GM10248 (cell line): ENCODE measurements at regions not wholly inside any gene's neighbourhood (a gene's known extent, or its start where the extent isn't known, plus 50 kb on each side); places are given as distances from the start of the nearest gene placed in this dataset.

ENCODE experiments used
- CTCF ChIA-PET: fragments of 300-600 bp; sonication (Branson Sonifier 250); formaldehyde crosslinking; extraction: SDS; loops from one replicate; lab custom pipeline; 2021; ENCODE audit warnings: antibody characterized with exemption; lab: Yijun Ruan, JAX
- POLR2A ChIA-PET: fragments of 350-650 bp; sonication (Branson Sonifier 250); formaldehyde crosslinking; extraction: SDS; loops from one replicate; lab custom pipeline; 2020; ENCODE audit warnings: antibody characterized with exemption; lab: Yijun Ruan, JAX
- DNase-seq: peaks from one replicate; pipeline ENCODE4 v3.0.0; 2012; ENCODE audit errors: extremely low spot score
- CTCF ChIP-seq: IDR thresholded peaks from 2 replicates; pipeline ENCODE4 v1.5.1; 2012; ENCODE audit warnings: mild to moderate bottlenecking, low read depth; ENCODE audit errors: extremely low read depth, missing control alignments, control extremely low read depth

- no peak for DNase-seq
- ChIA-PET POLR2A (no interaction called here), CTCF (interaction anchor here (0.7 to 2.7 kb wide), 6 partner anchors 16 to 126 kb away, joined by 3 to 13 read pairs (median 4); no protein-coding TSS in a partner anchor)
- no peak for TF ChIP-seq CTCF
Measured at GRCh38 chr1:224804220-224804619, 125.3 kb upstream of the DNAH14 start.

GRCh38 chr1:224805889-224806288 is 123.6 kb upstream of the DNAH14 start:
- ChIA-PET POLR2A (no interaction called here), CTCF (interaction anchor here (1.2 to 2.7 kb wide), 2 partner anchors 9 to 45 kb away, joined by 5 to 11 read pairs; no protein-coding TSS in a partner anchor)
- TF ChIP-seq CTCF = no peak
- no peak for DNase-seq

GRCh38 chr1:224809137-224809536 is 120.3 kb upstream of the DNAH14 start:
- ChIA-PET POLR2A (no interaction called here), CTCF (interaction anchor here (1.7 kb wide), 1 partner anchor 165 kb away, joined by 4 read pairs; no protein-coding TSS in a partner anchor)
- no peak for TF ChIP-seq CTCF
- DNase-seq = no peak

- no peak for DNase-seq
- TF ChIP-seq CTCF = no peak
- CTCF ChIA-PET = interaction anchor here (0.9 kb wide), 1 partner anchor 41 kb away, joined by 4 read pairs; no protein-coding TSS in a partner anchor
- POLR2A ChIA-PET = no interaction called here
Measured at GRCh38 chr1:224809613-224810012, 119.9 kb upstream of the DNAH14 start.

GRCh38 chr1:224811564-224811963 is 117.9 kb upstream of the DNAH14 start:
- POLR2A ChIA-PET = no interaction called here
- TF ChIP-seq CTCF = no peak
- CTCF ChIA-PET = interaction anchor here (0.8 to 1.9 kb wide), 3 partner anchors 14 to 40 kb away, joined by 3 to 4 read pairs (median 4); no protein-coding TSS in a partner anchor
- no peak for DNase-seq

- ChIA-PET POLR2A (no interaction called here), CTCF (no interaction called here)
- no peak for DNase-seq
- TF ChIP-seq CTCF = no peak
Measured at GRCh38 chr1:224815647-224816046, 113.8 kb upstream of the DNAH14 start.
